Kidney (tissue), 13 donors: ENCODE measurements at regions not wholly inside any gene's neighbourhood (a gene's known extent, or its start where the extent isn't known, plus 50 kb on each side); places are given as distances from the start of the nearest gene placed in this dataset.

Experiments used
- DNase-seq, 5 donors: peaks; one replicate each; pipeline ENCODE4 v3.0.0-alpha.2; 2013 to 2020
- FAIRE-seq: peaks from 2 replicates; lab custom pipeline; 2012; peaks lifted over from hg19 to GRCh38; lab: Jason Lieb, UNC
- H3K27ac ChIP-seq, 2 donors: one replicate each; pipeline ENCODE4 v1.7.0; 2013; ENCODE audit warnings: low read depth in 2 of 2, low read length in 2 of 2, inconsistent platforms in 1 of 2
- H3K27me3 ChIP-seq: one replicate; pipeline ENCODE4 v1.7.1; 2013; ENCODE audit warnings: low read length, inconsistent platforms; ENCODE audit not compliant: control insufficient read depth, insufficient read depth
- H3K36me3 ChIP-seq, 3 donors: one replicate each; pipeline versions ENCODE4 v1.7.0 to v1.7.1; 2013; ENCODE audit warnings: low read length in 3 of 3, control low read depth in 1 of 3, inconsistent platforms in 1 of 3; ENCODE audit not compliant: insufficient read depth in 3 of 3, control insufficient read depth in 2 of 3
- H3K4me1 ChIP-seq, 3 donors: one replicate each; pipeline versions ENCODE4 v1.7.0 to v1.7.1; 2013; ENCODE audit warnings: low read length in 3 of 3, inconsistent platforms in 1 of 3, low read depth in 1 of 3; ENCODE audit not compliant: control insufficient read depth in 2 of 3, insufficient read depth in 2 of 3
- H3K4me3 ChIP-seq, 3 donors: one replicate each; pipeline versions ENCODE4 v1.7.0 to v1.8.1; 2013; ENCODE audit warnings: low read length in 3 of 3, control low read depth in 1 of 3, inconsistent platforms in 1 of 3
- H3K9ac ChIP-seq, 3 donors: one replicate each; pipeline versions ENCODE4 v1.7.0 to v1.7.1; 2013; ENCODE audit warnings: low read length in 3 of 3, control low read depth in 1 of 3, inconsistent platforms in 1 of 3
- H3K9me3 ChIP-seq, 3 donors: one replicate each; pipeline versions ENCODE4 v1.7.0 to v1.7.1; 2013; ENCODE audit warnings: low read length in 3 of 3, control low read depth in 1 of 3, inconsistent platforms in 1 of 3; ENCODE audit not compliant: control insufficient read depth in 2 of 3, insufficient read depth in 1 of 3
- intact Hi-C: fragments of 100-400 bp; cut with DNase I; formaldehyde crosslinking; loops from one replicate; pipeline ENCODE4 v1.11.1; 2022
- TF ChIP-seq, protein P1 (sequence below): IDR thresholded peaks from 3 replicates; pipeline ENCODE4 v1.5.1; 2012; ENCODE audit warnings: mild to moderate bottlenecking, moderate library complexity, borderline replicate concordance; ENCODE audit not compliant: insufficient read depth; ENCODE audit errors: extremely low read depth
- donor health status: control.
- donor health status: control.
- donor health status: control.
- donor health status: control.
- donor health status: control.
- donor health status: DM: yes; HTN: yes; CAD: no.
- donor health status: Normal renal cell carcinoma (clear cell type).

- Histone ChIP-seq H3K4me3 (no peak overlapping the region), H3K27me3 (no peaks in the 10 kb centered on the region), H3K9me3 (peaks cover 0 to 18% (median 10%) of the 10 kb centered on the region in 3 donors), H3K36me3 (no peaks in the 10 kb centered on the region), H3K4me1 (no peaks in the 10 kb centered on the region), H3K27ac (no peak overlapping the region), H3K9ac (no peak overlapping the region)
- FAIRE-seq (no peak), DNase-seq (no peak)
- TF ChIP-seq, protein P1, sequence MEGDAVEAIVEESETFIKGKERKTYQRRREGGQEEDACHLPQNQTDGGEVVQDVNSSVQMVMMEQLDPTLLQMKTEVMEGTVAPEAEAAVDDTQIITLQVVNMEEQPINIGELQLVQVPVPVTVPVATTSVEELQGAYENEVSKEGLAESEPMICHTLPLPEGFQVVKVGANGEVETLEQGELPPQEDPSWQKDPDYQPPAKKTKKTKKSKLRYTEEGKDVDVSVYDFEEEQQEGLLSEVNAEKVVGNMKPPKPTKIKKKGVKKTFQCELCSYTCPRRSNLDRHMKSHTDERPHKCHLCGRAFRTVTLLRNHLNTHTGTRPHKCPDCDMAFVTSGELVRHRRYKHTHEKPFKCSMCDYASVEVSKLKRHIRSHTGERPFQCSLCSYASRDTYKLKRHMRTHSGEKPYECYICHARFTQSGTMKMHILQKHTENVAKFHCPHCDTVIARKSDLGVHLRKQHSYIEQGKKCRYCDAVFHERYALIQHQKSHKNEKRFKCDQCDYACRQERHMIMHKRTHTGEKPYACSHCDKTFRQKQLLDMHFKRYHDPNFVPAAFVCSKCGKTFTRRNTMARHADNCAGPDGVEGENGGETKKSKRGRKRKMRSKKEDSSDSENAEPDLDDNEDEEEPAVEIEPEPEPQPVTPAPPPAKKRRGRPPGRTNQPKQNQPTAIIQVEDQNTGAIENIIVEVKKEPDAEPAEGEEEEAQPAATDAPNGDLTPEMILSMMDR = no peak
- intact Hi-C loops = no loop called here
Observed at GRCh38 chr7:89857767-89858166, 296.5 kb upstream of the STEAP1 start.

GRCh38 chr7:89887489-89887888 lies 266.8 kb upstream of the STEAP1 start:
- Histone ChIP-seq H3K27me3 (no peaks in the 10 kb centered on the region), H3K9ac (no peak overlapping the region), H3K4me1 (no peaks in the 10 kb centered on the region), H3K27ac (no peak overlapping the region), H3K4me3 (no peak overlapping the region), H3K9me3 (no peaks in the 10 kb centered on the region), H3K36me3 (no peaks in the 10 kb centered on the region)
- FAIRE-seq = no peak
- DNase-seq = peak in 1 of 5 donors; percentile 2
- TF ChIP-seq, protein P1 = no peak
- intact Hi-C loops = no loop called here

- no peak for FAIRE-seq
Observed at GRCh38 chr7:89908736-89909135, 245.5 kb upstream of the STEAP1 start.

DNA sequence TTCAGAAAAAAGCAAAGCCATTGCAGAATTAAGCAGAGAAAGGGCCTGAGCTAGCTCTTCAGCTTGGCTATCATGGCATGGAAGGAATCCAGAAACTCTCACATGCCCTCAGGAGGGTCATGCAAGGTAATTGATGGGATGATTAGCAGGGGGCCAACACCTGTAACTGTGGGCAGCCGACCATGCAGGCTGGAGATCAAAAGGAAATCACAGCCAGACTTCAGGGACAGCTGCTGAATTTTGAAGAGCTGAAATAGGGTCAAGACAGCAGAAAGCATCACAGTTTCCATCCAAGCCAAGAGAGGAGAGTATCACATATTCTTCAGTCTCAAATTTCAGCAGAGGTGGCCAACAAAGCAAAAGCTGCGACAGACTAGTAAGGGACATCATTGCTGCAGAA lies 239.6 kb upstream of the STEAP1 start:
- H3K27me3 ChIP-seq = no peaks in the 10 kb centered on the region
- no peaks in the 10 kb centered on the region for H3K36me3 ChIP-seq
- no peaks in the 10 kb centered on the region for H3K9me3 ChIP-seq
- H3K9ac ChIP-seq = no peak overlapping the region
- DNase-seq (peak in 3 of 5 donors; percentile 25 to 32 (median 26)), FAIRE-seq (no peak)
- H3K4me1 ChIP-seq = no peaks in the 10 kb centered on the region
- TF ChIP-seq, protein P1 = no peak
- no peak overlapping the region for H3K27ac ChIP-seq
- intact Hi-C loops = no loop called here
- no peak overlapping the region for H3K4me3 ChIP-seq

More at GRCh38 chr7:89908736-89909135, 245.5 kb upstream of the STEAP1 start:
- Histone ChIP-seq H3K27me3 (no peaks in the 10 kb centered on the region), H3K36me3 (no peaks in the 10 kb centered on the region), H3K27ac (no peak overlapping the region), H3K9ac (no peak overlapping the region), H3K4me3 (no peak overlapping the region), H3K9me3 (no peaks in the 10 kb centered on the region), H3K4me1 (no peaks in the 10 kb centered on the region)
- intact Hi-C loops = no loop called here
- TF ChIP-seq, protein P1 = no peak
- no peak for DNase-seq
